H1 (cell line): ENCODE measurements at regions not wholly inside any gene's neighbourhood (a gene's known extent, or its start where the extent isn't known, plus 50 kb on each side); places are given as distances from the start of the nearest gene placed in this dataset.

Source experiments
- CTCF ChIA-PET: fragments of 300-600 bp; sonication (Branson Sonifier 250); formaldehyde crosslinking; loops from one replicate; lab custom pipeline; 2021; ENCODE audit not compliant: partially characterized antibody; lab: Charles Lee
- POLR2A ChIA-PET: fragments of 300-600 bp; sonication (Branson Sonifier 250); formaldehyde crosslinking; loops from one replicate; lab custom pipeline; 2021; ENCODE audit warnings: inconsistent platforms; ENCODE audit not compliant: partially characterized antibody; lab: Charles Lee
- DNase-seq, 2 experiments: peaks; one replicate each; pipeline versions ENCODE4 v3.0.0 to v3.0.0-alpha.2; 2010 to 2022; ENCODE audit warnings: low spot score in 2 of 2, low read depth in 1 of 2, mixed read lengths in 1 of 2
- FAIRE-seq: peaks from 2 replicates; lab custom pipeline; 2011; peaks lifted over from hg19 to GRCh38; lab: Jason Lieb, UNC
- H2AFZ ChIP-seq: 2 replicates; pipeline ENCODE4 v1.8.1; 2012; ENCODE audit warnings: low read length, inconsistent platforms
- H2AK5ac ChIP-seq: 2 replicates; pipeline ENCODE4 v1.6.1; 2013; ENCODE audit warnings: low read depth, low read length
- H2BK120ac ChIP-seq: replicated peaks from 2 replicates; pipeline ENCODE3; 2013; ENCODE audit warnings: low read depth, low read length, inconsistent platforms
- H2BK12ac ChIP-seq: 2 replicates; pipeline ENCODE4 v1.6.1; 2013; ENCODE audit warnings: low read depth, low read length
- H2BK15ac ChIP-seq: 2 replicates; pipeline ENCODE4 v1.6.1; 2013; ENCODE audit warnings: low read length
- H2BK20ac ChIP-seq: 2 replicates; pipeline ENCODE4 v1.6.1; 2013; ENCODE audit warnings: low read length
- H2BK5ac ChIP-seq: 2 replicates; pipeline ENCODE4 v1.6.1; 2013; ENCODE audit warnings: low read depth, low read length
- H3K14ac ChIP-seq: 2 replicates; pipeline ENCODE4 v1.6.1; 2013; ENCODE audit warnings: inconsistent platforms; ENCODE audit not compliant: insufficient read length
- H3K18ac ChIP-seq: 2 replicates; pipeline ENCODE4 v1.6.1; 2013; ENCODE audit warnings: low read length; ENCODE audit errors: extremely low read depth
- H3K23ac ChIP-seq: 2 replicates; pipeline ENCODE4 v1.6.1; 2013; ENCODE audit warnings: inconsistent platforms; ENCODE audit not compliant: insufficient read length
- H3K23me2 ChIP-seq: 2 replicates; pipeline ENCODE4 v1.6.1; 2013; ENCODE audit warnings: low read depth, low read length
- H3K27ac ChIP-seq: 2 replicates; pipeline ENCODE4 v1.6.1; 2011; ENCODE audit warnings: low read depth, low read length, inconsistent platforms
- H3K27me3 ChIP-seq, 4 experiments: replicated peaks in 1 of 4; 1 replicate in 1 of 4; 2 replicates in 3 of 4; pipeline versions ENCODE4 v1.6.1 to v1.8.1; 2011 to 2013; ENCODE audit warnings: low read length in 3 of 4, mild to moderate bottlenecking in 3 of 4, inconsistent platforms in 2 of 4, mixed read lengths in 2 of 4, moderate library complexity in 1 of 4; ENCODE audit not compliant: control insufficient read depth in 3 of 4, insufficient read depth in 3 of 4; ENCODE audit errors: extremely low read depth in 1 of 4
- H3K36me3 ChIP-seq, 4 experiments: 2 replicates each; pipeline versions ENCODE4 v1.6.1 to v1.8.1; 2011 to 2013; ENCODE audit warnings: mild to moderate bottlenecking in 4 of 4, low read length in 3 of 4, moderate library complexity in 2 of 4, control low read depth in 1 of 4, inconsistent platforms in 1 of 4; ENCODE audit not compliant: insufficient read depth in 4 of 4, control insufficient read depth in 2 of 4
- H3K4ac ChIP-seq: replicated peaks from 2 replicates; pipeline ENCODE3; 2013; ENCODE audit warnings: low read length, low read depth, mixed read lengths, inconsistent platforms; ENCODE audit not compliant: insufficient read length
- H3K4me1 ChIP-seq, 4 experiments: replicated peaks in 1 of 4; 1 replicate in 1 of 4; 2 replicates in 3 of 4; pipeline versions ENCODE4 v1.6.1 to v1.8.1; 2011 to 2013; ENCODE audit warnings: low read length in 3 of 4, inconsistent platforms in 2 of 4, mixed read lengths in 1 of 4; ENCODE audit not compliant: insufficient read depth in 4 of 4, control insufficient read depth in 3 of 4
- H3K4me2 ChIP-seq, 2 experiments: 2 replicates each; pipeline versions ENCODE4 v1.6.1 to v1.8.1; 2011 to 2013; ENCODE audit warnings: low read depth in 2 of 2, low read length in 2 of 2, control low read depth in 1 of 2, inconsistent platforms in 1 of 2, mild to moderate bottlenecking in 1 of 2; ENCODE audit not compliant: insufficient read depth in 1 of 2
- H3K4me3 ChIP-seq, 4 experiments: fragments of 200-600, 300-600 bp in 1 of 4; sonication (generic), shearing (Covaris generic), sonication (Bioruptor Twin) in 1 of 4; 2 replicates each; pipeline versions ENCODE4 v1.5.1 to v1.8.1; 2011 to 2016; ENCODE audit warnings: low read length in 4 of 4, low read depth in 3 of 4, control low read depth in 2 of 4, inconsistent platforms in 2 of 4, mild to moderate bottlenecking in 2 of 4, mixed read lengths in 1 of 4, moderate library complexity in 1 of 4; ENCODE audit not compliant: insufficient read depth in 2 of 4; ENCODE audit errors: extremely low read depth in 1 of 4
- H3K56ac ChIP-seq: replicated peaks from 2 replicates; pipeline ENCODE3; 2013; ENCODE audit warnings: low read depth, mild to moderate bottlenecking, mixed read lengths, low read length, inconsistent platforms; ENCODE audit not compliant: insufficient read length
- H3K79me1 ChIP-seq: 2 replicates; pipeline ENCODE4 v1.6.1; 2013; ENCODE audit warnings: low read depth, low read length, control low read depth
- H3K79me2 ChIP-seq, 2 experiments: 2 replicates each; pipeline versions ENCODE4 v1.6.1 to v1.8.1; 2012 to 2013; ENCODE audit warnings: low read length in 2 of 2, mild to moderate bottlenecking in 2 of 2, inconsistent platforms in 1 of 2; ENCODE audit not compliant: insufficient read depth in 2 of 2, control insufficient read depth in 1 of 2
- H3K9ac ChIP-seq, 4 experiments: replicated peaks in 1 of 4; 1 replicate in 1 of 4; 2 replicates in 3 of 4; pipeline versions ENCODE4 v1.6.1 to v1.8.1; 2011 to 2013; ENCODE audit warnings: low read depth in 3 of 4, low read length in 3 of 4, control low read depth in 2 of 4, mild to moderate bottlenecking in 2 of 4, moderate library complexity in 2 of 4, inconsistent platforms in 1 of 4; ENCODE audit errors: extremely low read depth in 1 of 4
- H3K9me3 ChIP-seq, 2 experiments: 2 replicates each; pipeline versions ENCODE4 v1.6.1 to v1.8.1; 2012 to 2013; ENCODE audit warnings: mild to moderate bottlenecking in 2 of 2, moderate library complexity in 2 of 2, control low read depth in 1 of 2, inconsistent platforms in 1 of 2, low read depth in 1 of 2, low read length in 1 of 2, mixed read lengths in 1 of 2; ENCODE audit not compliant: insufficient read depth in 2 of 2
- H4K20me1 ChIP-seq, 2 experiments: replicated peaks in 1 of 2; 2 replicates each; pipeline versions ENCODE3 to v1.8.1; 2011 to 2013; ENCODE audit warnings: inconsistent platforms in 2 of 2, low read length in 2 of 2, mild to moderate bottlenecking in 1 of 2; ENCODE audit not compliant: insufficient read depth in 2 of 2, control insufficient read depth in 1 of 2
- H4K5ac ChIP-seq: 2 replicates; pipeline ENCODE4 v1.6.1; 2013; ENCODE audit warnings: low read length, low read depth, mixed read lengths, inconsistent platforms; ENCODE audit not compliant: insufficient read length
- H4K8ac ChIP-seq: 2 replicates; pipeline ENCODE4 v1.8.0; 2013; ENCODE audit warnings: mild to moderate bottlenecking, moderate library complexity, low read length, inconsistent platforms; ENCODE audit not compliant: insufficient read depth; ENCODE audit errors: extremely low read depth
- H4K91ac ChIP-seq: replicated peaks from 2 replicates; pipeline ENCODE3; 2013; ENCODE audit warnings: low read length, mixed read lengths, inconsistent platforms; ENCODE audit not compliant: insufficient read length
- EP300 ChIP-seq, 2 experiments: IDR thresholded peaks; 1 replicate in 1 of 2; 2 replicates in 1 of 2; pipeline ENCODE4 v1.6.1; 2011 to 2012; ENCODE audit warnings: low read depth in 2 of 2, low read length in 2 of 2, mild to moderate bottlenecking in 2 of 2, borderline replicate concordance in 1 of 2, inconsistent platforms in 1 of 2, moderate library complexity in 1 of 2
- SRF ChIP-seq: IDR thresholded peaks from 2 replicates; pipeline ENCODE4 v1.6.1; 2011; ENCODE audit warnings: mild to moderate bottlenecking, low read depth, low read length, moderate library complexity
- whole genome bisulfite sequencing, 2 experiments: shearing (Covaris generic) in 1 of 2; methylation state at CpG; one replicate each; pipeline versions ENCODE4 v1.1.6 to v1.1.7; 2013 to 2015; ENCODE audit warnings: low lambda C conversion rate in 2 of 2, mixed read lengths in 2 of 2, inconsistent platforms in 1 of 2, low coverage in 1 of 2, missing lambda C conversion rate in 1 of 2; ENCODE audit not compliant: insufficient replicate concordance in 2 of 2, insufficient coverage in 1 of 2, insufficient read length in 1 of 2; ENCODE audit errors: extremely low coverage in 1 of 2, missing lambda C conversion rate in 1 of 2; 5-methylcytosine and 5-hydroxymethylcytosine counted together

DNA sequence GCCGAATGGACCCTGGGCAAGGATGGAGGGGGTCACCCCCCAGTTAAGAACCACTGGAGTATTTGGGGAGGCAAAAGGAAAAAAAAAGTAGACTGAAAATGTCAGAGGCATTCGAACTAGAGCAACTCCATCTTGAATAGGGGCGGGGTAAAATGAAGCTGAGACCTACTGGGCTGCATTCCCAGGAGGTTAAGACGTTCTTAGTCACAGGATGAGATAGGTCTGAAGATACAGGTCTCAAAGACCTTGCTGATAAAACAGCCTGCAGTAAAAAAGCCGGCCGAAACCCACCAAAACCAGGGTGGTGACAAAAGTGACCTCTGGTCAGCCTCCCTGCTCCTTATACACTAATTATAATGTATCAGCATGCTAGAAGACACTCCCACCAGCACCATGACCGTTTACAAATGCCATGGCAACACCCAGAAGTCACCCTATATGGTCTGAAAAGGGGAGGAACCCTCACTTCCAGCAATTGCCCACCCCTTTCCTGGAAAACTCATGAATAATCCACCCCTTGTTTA is 70.4 kb upstream of the KCNG1 start:
- Histone ChIP-seq H3K9ac (no peak overlapping the region), H4K8ac (no peak overlapping the region), H3K27me3 (no peaks in the 10 kb centered on the region), H2BK20ac (no peak overlapping the region), H3K14ac (no peak overlapping the region), H2BK120ac (no peak overlapping the region), H2BK15ac (no peak overlapping the region), H2AFZ (no peak overlapping the region), H3K27ac (no peak overlapping the region), H3K4ac (no peak overlapping the region), H4K5ac (no peak overlapping the region), H3K36me3 (no peaks in the 10 kb centered on the region), H3K4me3 (no peak overlapping the region), H2AK5ac (no peak overlapping the region), H4K91ac (no peak overlapping the region), H3K56ac (no peak overlapping the region), H2BK12ac (no peak overlapping the region), H3K4me1 (peaks cover 6 to 11% (median 9%) of the 10 kb centered on the region in 4 experiments; a peak in 6 of 7 replicates), H3K9me3 (no peaks in the 10 kb centered on the region), H2BK5ac (no peak overlapping the region), H3K18ac (no peak overlapping the region), H3K79me2 (no peaks in the 10 kb centered on the region), H3K4me2 (no peak overlapping the region; a peak in 1 of 4 replicates), H3K23me2 (no peaks in the 10 kb centered on the region), H3K23ac (no peak overlapping the region), H3K79me1 (no peaks in the 10 kb centered on the region), H4K20me1 (no peaks in the 10 kb centered on the region)
- TF ChIP-seq SRF, result 0 out of 2 replicates have a peak, but pooled peaks have one; percentile 11
- TF ChIP-seq EP300 (IDR thresholded peaks at IDR 0.05; ENCODE audit: borderline replicate concordance in 1 of 2, low read depth in 2 of 2, low read length in 2 of 2), result no peak
- FAIRE-seq, result no peak
- DNase-seq, result no peak
- CTCF ChIA-PET, result interaction anchor here (0.7 to 0.9 kb wide), 2 partner anchors 22 to 110 kb away, joined by 3 read pairs; no protein-coding TSS in a partner anchor
- 87% methylated on average over 7 of the region's 7 CpGs; no CpG with 5 or more reads in 1 of the 2 experiments for WGBS, 2 experiments
- POLR2A ChIA-PET, result interaction anchor here (1.4 kb wide), 1 partner anchor 13 kb away, joined by 4 read pairs; no protein-coding TSS in a partner anchor
